ENCODE measurements at regions not wholly inside any gene's neighbourhood (a gene's known extent, or its start where the extent isn't known, plus 50 kb on each side); places are given as distances from the start of the nearest gene placed in this dataset.

- H3K36me3 ChIP-seq (ENCODE audit: control insufficient read depth, insufficient read depth, low read length) = no peaks in the 10 kb centered on the region
- no peak overlapping the region for H3K4me3 ChIP-seq (ENCODE audit: low read depth, low read length)
- no peak for FAIRE-seq
- DNase-seq (ENCODE audit: low read depth) = no peak
- H3K27me3 ChIP-seq (ENCODE audit: control insufficient read depth, insufficient read depth, low read length) = no peaks in the 10 kb centered on the region
- TF ChIP-seq CTCF (IDR thresholded peaks at IDR 0.05; ENCODE audit: insufficient read depth, low read length, severe bottlenecking) = no peak
These were observed 203.3 kb upstream of the IMPG1 start for GRCh38 chr6:76275746-76276145.

- Histone ChIP-seq H3K36me3 (ENCODE audit: control insufficient read depth, insufficient read depth, low read length) (no peaks in the 10 kb centered on the region), H3K4me3 (ENCODE audit: low read depth, low read length) (no peak overlapping the region), H3K27me3 (ENCODE audit: control insufficient read depth, insufficient read depth, low read length) (no peaks in the 10 kb centered on the region)
- FAIRE-seq (no peak), DNase-seq (ENCODE audit: low read depth) (peak; percentile 36)
- no peak for TF ChIP-seq CTCF (IDR thresholded peaks at IDR 0.05; ENCODE audit: insufficient read depth, low read length, severe bottlenecking)
These were observed 192.0 kb upstream of the IMPG1 start for GRCh38 chr6:76264468-76264867.

GRCh38 chr6:76262240-76262639, 189.8 kb upstream of the IMPG1 start:
- FAIRE-seq = no peak
- DNase-seq (ENCODE audit: low read depth) = no peak
- Histone ChIP-seq H3K4me3 (ENCODE audit: low read depth, low read length) (no peak overlapping the region), H3K36me3 (ENCODE audit: control insufficient read depth, insufficient read depth, low read length) (no peaks in the 10 kb centered on the region), H3K27me3 (ENCODE audit: control insufficient read depth, insufficient read depth, low read length) (no peaks in the 10 kb centered on the region)
- TF ChIP-seq CTCF (IDR thresholded peaks at IDR 0.05; ENCODE audit: insufficient read depth, low read length, severe bottlenecking) = no peak

- TF ChIP-seq CTCF (IDR thresholded peaks at IDR 0.05; ENCODE audit: insufficient read depth, low read length, severe bottlenecking) = no peak
- no peak overlapping the region for H3K4me3 ChIP-seq (ENCODE audit: low read depth, low read length)
- no peaks in the 10 kb centered on the region for H3K36me3 ChIP-seq (ENCODE audit: control insufficient read depth, insufficient read depth, low read length)
- no peak for FAIRE-seq
- H3K27me3 ChIP-seq (ENCODE audit: control insufficient read depth, insufficient read depth, low read length) = no peaks in the 10 kb centered on the region
- no peak for DNase-seq (ENCODE audit: low read depth)
These were observed 178.2 kb upstream of the IMPG1 start for GRCh38 chr6:76250666-76251065.

- Histone ChIP-seq H3K27me3 (ENCODE audit: control insufficient read depth, insufficient read depth, low read length) (no peaks in the 10 kb centered on the region), H3K4me3 (ENCODE audit: low read depth, low read length) (no peak overlapping the region), H3K36me3 (ENCODE audit: control insufficient read depth, insufficient read depth, low read length) (no peaks in the 10 kb centered on the region)
- FAIRE-seq = no peak
- no peak for TF ChIP-seq CTCF (IDR thresholded peaks at IDR 0.05; ENCODE audit: insufficient read depth, low read length, severe bottlenecking)
- no peak for DNase-seq (ENCODE audit: low read depth)
These were observed 175.1 kb upstream of the IMPG1 start for GRCh38 chr6:76247527-76247926.

- TF ChIP-seq CTCF (IDR thresholded peaks at IDR 0.05; ENCODE audit: insufficient read depth, low read length, severe bottlenecking) = no peak
- no peak for FAIRE-seq
- Histone ChIP-seq H3K36me3 (ENCODE audit: control insufficient read depth, insufficient read depth, low read length) (no peaks in the 10 kb centered on the region), H3K4me3 (ENCODE audit: low read depth, low read length) (no peak overlapping the region), H3K27me3 (ENCODE audit: control insufficient read depth, insufficient read depth, low read length) (no peaks in the 10 kb centered on the region)
- DNase-seq (ENCODE audit: low read depth) = no peak
These were observed 167.6 kb upstream of the IMPG1 start for GRCh38 chr6:76240092-76240491.
